NCI-H1436 (cell line): ENCODE measurements at regions not wholly inside any gene's neighbourhood (a gene's known extent, or its start where the extent isn't known, plus 50 kb on each side); places are given as distances from the start of the nearest gene placed in this dataset.

Experiments used
- DNase-seq: peaks from one replicate; lab custom pipeline; 2025; lab: John Stamatoyannopoulos, UW

DNA sequence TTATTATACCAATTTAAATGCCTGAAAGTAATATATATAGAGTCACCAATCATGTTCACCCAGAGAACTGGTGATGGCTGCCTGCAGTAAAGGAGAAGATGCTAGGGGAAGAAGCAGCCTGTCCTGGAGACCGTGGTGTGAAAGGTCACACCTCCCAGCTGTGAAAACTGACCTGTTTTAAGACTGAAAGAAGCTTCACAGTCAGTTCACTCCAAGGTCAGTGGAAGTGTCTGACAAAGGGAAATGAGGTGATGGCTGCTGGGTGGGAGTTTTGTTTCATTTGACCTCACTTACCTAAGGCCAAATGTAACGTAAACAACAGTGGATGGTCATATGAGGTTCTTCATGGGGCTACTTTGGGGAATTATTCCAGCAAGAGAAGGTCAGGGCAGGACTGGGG is 352.1 kb upstream of the GATB start:
- no peak for DNase-seq

DNA sequence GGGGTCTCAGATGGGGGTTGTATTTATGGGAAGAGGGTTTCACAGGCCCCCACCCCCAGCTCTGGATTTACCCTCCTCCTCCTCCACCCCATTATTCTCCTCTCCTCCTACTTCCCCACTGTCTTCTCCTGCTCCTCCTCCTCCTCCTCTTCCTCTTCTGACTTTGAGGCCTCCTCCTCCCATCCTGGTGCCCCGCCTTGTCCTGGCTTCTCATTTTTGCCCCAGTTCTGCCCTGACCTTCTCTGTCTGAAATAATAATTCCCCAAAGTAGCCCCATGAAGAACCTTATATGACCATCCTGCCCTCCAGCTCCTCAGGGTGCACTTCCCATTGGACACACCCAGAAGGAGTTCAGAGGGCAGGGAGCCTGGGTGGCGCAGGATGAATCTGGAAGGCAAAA is 351.4 kb upstream of the GATB start:
- DNase-seq, result no peak

DNA sequence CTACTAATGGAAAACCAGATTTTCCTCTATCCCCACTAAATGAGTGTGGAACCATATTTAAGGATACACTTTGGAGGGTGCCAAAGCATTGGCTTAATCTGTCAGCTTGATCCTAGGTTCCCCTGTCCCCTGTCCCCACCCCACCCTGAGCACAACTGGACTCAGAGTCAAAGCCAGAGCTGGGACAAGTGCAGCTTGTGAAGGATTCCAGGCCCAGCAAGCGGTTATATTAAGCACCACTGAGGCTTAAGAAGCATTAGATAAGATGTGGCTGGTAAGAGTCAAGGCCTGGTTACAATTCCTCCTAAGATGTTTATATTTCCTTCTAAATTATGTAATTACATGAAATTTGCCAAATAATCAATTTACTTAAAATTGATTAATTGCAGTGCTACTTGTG is 350.0 kb upstream of the GATB start:
- DNase-seq, result no peak

DNA sequence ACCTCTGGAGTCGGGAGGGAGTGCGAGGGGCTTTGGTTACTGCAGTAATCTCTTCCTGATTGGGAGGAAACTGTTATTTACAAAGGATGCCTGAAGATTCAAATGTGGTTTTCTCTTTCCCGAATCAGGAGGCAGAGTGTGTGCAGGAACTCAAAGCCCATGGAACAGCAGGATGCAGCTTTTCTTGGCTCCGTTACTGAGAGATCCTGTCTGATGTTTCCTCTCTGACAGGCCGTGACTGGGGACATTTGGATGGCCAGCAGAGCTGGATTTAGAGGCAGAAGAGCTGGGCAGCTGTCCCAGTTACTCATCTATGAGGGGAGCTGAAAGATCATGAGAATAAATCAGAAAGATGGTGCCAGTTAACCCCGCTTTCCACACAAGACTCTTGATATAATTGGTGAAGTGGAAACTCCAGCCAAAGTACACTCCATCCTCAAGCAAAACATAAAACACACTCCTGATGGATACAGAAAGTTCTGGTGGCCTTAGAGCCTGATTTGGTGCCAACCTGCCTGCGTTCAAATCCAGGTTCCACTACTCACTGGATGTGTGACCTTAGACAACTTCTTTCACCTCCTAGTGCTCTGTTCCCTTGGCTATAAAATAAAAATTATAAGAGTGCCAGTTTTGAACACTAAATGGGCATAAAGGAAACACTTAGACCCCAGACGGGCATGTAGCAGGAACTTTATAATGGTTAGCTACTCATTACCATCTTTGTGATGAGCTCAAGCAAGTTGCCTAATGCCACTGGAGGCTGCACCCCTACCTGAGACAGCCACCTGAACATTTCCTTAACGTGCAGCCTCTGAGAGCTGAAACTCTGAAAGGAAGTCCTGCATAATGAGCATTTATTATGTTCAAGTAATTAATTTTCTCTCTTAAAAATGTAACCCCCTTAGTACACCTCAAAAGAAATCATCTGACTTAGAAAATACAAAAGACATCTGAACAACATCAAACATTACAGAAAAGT is 349.0 kb upstream of the GATB start:
- DNase-seq, result no peak

DNA sequence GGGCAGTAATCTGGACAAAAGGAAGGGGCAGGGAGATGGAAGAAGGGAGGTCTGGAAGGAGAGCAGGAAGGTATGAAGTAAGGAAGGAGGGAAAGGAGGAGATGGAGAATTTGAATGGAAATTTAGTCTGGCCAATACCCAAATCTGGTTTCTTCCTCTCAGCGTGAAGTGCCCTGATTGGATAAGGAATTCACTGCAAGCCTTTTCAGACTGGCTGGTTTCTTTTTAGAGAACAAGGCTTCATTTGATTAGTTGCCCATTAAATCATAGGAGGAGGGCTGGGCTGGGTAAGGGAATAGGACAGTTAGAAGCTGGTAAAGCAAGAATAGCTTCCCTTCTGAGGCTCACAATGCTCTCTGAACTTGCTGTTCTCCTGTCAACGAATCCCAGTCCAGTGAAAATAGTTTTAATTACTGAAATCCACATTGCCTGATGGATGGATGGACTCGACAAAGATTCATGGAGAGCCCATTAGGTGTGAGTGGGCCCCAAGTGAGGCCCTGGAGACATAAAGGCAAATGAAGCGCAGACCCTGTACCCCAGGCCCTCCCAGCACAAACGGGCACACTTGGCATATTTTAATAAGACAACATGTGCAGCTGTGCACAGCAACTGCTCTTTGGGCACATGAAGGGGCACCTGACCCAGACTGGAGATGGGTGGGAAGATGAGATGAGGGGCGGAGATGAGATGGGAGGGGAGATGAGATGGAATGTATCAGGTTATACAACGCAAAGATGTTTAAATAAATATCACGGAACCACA is 347.1 kb upstream of the GATB start:
- DNase-seq, result no peak

DNA sequence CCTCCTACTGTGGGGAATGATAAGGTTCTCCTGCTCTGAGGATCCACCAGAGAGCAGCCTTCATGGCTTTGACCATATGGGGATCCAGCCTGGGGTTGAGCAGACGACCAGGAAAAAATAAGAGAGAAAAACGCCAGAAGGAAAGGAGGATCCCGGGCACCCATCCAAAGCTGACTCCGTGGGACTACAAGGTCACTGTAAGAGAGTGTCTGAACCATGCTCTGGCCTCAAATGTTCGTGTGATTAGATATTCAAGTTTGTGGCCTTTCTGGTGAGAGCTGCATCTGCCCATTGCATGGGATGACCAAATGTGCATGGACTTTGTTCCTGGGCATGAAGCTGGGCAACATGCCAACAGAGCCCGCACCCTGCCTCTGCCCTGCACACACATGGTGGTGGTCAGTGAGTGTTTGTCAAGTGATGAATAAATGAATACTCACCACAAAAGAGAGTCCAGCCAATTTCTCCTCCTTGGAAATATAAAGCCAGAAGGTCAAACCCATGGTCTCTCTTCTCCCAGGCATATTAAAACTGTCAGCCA is 346.0 kb upstream of the GATB start:
- no peak for DNase-seq

DNA sequence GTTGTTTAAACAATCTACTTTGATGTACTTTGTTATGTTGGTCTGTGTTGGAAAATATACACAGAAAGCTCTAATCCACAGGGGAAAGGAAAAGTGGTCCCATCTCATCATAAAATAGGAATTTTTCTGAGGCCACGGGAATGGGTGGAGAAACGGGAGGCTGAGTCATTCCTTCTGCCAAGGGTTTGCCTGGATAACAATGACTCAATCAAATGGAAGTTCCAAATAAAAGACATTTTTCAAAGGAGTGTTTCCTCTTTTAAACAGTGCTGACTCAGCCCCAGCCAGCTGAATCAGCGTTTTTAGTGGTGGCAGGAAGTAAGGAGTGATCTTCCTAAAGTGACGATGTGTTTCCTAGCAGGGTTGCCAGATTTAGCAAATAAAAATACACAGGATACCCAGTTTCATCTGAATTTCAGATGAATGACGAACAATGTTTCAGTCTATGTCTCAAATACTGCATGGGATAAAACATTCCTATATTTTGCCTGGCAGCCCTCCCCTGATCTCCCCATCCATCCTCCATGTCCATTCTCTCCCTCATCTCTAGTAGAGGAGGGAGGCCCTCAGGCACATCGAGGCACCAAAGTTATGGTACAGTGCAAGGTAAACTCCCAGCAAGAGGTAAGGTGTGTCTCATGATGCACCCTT is 345.4 kb upstream of the GATB start:
- no peak for DNase-seq

DNA sequence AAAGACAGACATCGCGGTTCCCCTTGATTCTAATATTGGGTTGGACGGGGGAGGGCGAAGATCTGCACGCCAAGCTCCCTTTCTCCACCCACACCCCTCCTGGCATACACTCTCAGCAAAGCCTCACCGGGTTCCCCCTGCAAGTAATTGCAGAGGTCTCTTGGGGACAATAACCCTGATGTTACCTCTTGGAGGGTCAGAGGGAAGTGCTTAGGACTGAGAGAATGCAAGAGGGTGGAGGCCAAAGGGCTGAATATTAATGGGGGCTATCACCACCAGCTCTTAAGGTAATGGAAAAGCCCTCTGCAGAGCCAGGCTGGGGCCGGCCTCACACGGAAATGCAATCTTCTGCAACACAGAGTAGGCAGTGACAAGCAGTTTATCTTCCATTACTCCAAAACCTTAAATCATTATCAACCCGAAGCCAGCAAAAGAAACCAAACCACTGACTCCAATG is 344.1 kb upstream of the GATB start:
- no peak for DNase-seq

DNA sequence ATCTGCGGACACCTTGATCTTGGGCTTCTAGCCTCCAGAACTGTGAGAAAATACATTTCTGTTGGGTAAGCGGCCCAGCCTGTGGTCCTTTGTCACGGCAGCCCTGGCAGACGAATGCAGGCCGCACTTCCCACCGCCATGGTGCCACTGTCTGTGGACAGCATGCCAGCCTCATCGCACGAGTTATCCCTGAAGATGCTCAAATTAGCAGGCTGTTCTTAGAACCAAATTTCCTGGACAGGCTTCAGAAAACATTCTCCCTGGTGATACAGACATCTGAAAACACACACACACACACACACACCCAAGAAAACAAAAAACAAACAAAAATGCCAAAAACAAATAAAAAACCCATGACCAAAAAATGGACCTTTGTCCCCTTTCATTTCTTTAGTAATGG is 343.5 kb upstream of the GATB start:
- DNase-seq, result no peak

DNA sequence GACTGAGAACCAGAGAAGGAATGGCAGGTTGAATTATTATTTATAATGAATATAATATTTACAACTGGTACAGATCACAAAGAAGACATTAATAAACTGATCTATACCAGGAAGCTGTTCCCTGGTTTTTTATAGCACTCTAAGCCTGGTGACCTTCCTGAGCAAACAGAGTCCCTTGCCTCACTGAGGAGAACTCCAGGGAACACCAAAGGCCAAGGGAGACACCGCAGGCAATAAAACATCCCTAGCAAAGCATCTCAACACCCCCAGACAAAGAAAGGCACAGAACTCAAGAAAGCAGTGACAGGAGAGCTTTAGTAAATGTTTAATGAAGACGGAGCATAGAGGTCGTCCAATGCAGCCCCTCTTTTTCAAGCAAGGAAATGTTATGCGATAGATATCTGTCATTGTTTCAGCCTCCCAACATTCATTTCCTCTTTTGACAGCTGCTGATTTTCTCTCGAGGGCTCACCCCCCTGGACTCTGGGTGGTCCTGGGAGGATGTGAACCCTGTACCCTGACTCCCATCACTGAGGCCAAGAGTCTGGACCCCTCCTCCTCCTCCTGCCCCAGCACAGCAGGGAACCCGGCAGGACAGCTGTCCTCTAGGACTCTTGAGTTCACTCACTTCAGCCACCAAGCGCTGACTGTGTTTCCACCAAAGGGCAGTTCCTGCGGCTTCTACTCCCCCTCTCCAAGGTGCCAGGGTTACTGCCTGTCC is 342.5 kb upstream of the GATB start:
- no peak for DNase-seq

DNA sequence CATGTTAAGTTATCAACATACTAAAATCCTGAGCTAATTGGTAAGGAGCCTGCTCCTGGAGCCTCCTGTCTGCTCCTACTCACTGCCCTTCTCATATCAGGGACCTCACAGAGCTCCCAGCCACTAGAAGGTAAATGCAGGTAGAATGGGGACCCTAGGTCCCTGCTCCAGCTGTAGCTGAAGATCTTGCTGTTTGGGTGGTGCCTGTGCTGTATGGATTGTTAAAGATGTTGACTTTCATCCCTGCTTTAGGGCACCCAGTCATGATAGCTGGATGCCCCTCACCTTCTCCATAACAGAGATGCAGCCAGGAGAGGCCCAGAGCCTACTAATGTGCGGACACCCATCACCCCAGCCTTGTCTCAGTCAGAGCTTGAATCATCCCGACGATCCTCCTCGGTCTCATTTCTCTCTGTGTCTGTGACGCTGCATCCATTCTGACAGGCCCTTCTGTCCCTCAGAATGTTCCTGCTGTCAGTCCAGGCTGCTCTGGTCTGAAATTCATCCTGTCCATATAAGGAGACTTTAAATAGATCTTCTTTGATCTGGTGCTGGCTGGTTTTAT is 341.7 kb upstream of the GATB start:
- DNase-seq, result no peak

DNA sequence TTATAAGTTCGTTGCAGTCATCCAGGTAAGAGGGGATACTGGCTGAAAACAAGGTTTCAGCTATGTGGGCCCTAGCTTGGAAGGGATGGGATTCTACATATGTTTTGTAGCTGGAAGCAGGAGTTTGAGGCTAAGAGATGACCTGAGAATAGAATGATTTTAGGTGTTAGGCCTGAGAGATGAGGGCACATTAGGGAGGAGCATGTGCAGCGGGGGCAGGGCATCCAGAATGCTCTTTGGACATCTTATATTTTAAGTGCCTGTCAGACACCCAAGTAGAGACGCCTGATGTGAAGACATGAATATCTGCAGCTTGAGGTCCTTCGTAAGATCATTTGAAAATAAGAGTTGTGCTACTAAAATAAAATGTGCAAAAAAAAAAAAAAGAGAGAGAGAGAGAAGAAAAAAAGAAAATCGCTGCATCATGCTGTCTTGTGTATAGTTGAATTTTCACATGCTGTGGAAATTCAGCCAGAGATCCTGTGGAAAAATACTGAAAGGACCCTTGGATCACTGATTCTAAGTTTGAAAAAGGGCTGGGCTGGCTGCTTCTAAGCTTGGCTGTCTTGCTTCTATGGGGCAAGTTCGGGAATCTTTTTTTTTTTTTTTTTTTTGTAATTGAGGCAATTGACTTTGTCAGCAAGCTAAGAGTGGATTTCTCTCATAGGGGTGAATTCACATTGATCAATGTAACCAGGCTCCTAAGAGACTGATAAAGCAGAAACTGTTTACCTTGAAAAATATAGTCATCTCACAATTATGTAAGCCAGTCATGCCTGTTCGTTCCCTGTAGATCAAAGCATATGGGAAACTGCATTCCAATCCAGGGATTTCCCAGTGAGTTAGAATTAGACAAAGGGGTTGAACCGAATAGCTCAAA is 341.0 kb upstream of the GATB start:
- DNase-seq, result no peak

DNA sequence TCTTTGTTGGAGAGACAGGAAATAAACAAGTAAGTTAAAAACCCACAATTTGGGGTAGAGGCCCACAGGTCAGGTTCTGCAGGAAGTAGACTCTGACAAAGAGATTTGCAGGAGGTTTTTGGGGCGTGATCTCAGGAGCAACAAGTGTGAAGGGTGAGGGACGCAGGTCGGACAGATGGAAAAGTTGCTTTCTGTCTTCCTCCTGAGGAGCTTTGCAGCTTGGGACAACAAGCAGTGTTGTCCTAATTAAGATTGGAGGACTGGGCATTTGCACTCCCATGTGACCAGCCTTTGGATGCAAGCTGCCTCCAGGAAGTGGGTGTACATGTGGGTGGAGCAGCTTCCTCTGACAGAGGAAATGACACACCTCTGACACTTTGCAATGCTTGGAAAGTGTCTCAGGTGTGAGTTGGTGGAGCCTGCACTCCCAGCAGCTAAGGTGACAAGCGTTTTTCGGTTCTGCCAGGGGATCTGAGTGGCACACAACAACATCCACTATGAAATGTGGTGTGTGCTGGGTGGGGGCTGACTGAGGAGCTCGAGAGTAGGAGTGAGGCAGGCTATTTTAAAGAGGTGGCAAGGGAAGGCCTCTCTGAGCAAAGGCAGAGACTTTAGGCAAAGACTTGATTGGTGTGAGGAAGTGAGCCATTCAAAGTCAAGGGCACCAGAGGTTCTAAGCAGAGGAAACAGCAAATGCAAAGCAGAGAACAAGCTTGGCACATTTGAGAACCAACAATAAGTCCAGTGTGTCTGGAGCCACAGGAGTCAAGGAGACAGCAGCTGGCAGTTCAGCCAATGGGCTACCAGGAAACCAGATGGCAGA is 339.8 kb upstream of the GATB start:
- no peak for DNase-seq

DNA sequence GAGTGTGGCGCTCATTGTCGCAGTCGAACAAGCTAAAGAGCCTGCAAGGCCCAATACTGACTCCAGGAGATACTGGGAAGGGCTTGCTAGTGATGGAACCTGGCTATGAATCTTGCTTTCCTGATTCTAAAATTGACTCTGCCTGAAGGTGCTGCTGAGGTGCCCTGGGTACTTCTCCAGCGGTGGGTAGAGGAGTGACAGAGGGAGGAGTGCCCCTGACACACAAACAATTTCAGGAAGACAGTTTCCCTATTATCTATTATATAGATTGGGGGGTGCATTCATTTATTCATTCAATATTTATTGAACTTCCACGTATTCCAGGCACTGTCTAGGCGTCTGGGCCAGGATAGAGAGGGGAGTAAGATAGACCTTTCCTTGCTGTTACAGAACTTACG is 339.2 kb upstream of the GATB start:
- DNase-seq, result no peak

DNA sequence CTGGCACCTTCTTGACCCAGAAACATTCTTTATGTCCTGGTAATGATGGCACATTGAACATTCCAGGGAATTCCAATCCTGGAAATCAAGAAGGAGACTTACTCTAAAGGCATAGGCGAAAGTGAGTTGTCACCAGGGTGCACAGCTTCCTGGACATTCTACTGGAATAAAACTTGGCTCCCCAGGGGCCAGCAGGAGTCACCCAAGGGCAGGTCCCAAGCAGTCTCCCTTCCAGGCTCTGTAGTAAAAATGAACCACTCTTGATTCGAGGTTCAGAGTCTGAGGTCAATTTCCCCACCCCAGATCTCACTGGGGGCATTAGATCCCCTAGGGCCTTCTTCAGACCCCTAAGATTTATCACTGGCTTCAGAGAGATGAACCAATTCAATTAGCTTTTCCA is 338.7 kb upstream of the GATB start:
- no peak for DNase-seq

DNA sequence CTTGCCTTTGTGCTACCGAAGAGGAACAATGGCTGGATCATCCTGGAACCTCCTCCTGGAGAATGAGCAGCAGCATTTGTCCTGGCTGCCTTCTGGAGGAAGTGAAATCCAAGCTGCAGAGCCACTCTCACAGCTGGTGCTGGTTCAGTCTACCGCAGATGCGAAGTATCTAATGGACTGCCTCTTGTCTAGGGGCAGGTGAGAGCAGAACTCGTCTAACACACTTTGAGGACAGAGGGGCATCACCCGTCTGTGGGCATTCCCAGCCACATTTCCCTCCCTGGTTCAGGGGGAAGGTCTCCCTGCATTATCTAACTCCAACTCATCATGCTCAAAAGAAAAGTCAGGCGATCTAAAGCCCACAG is 338.2 kb upstream of the GATB start:
- no peak for DNase-seq

DNA sequence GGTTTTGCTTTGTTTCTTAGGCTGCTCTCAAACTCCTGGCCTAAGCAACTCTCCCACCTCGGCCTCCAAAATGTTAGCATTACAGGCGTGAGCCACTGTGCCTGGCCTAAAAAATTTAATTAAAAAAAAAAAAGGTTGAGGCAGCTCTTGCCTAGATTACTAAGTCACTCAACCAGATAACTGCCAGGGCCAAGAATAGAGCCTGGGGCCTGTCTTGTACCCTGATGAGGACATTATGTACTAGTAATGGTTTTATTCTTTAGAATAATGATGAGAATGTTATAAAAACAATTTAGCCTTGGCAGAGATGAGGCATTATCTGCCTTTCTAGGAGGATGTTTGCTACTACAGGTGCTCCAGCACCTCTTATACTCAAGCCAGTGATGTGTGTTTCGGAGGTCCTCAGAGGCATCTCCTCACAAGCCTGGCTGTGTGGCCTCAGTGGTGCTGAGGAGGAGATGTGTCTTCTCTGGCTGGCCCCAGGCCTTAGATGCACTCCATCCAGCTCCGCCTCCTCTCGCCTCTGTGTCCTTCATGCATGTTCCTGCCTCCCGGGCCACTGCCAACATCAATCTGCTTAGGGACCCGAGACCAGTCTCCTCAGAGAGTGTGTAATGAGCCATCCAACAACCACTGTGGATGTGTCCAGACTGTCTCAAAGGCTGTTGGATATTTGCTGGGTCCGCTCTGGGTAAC is 337.7 kb upstream of the GATB start:
- no peak for DNase-seq

DNA sequence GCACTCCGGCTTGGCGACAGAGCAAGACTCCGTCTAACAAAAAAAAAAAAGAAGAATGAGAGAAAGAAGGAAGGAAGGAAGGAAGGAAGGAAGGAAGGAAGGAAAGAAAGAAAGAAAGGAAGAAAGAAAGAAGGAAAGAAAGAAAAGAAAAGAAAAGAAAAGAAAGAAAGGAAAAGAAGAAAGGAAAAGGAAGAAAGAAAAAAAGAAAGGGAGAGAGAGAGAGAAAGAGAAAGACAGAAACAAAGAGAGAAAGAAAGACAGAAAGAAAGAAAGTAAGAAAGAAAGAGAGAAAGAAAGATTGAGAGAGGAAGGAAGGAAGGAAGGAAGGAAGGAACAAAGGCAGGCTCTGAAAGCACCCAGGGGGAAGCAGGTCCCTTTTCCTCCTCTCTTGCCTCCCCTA is 336.6 kb upstream of the GATB start:
- no peak for DNase-seq

DNA sequence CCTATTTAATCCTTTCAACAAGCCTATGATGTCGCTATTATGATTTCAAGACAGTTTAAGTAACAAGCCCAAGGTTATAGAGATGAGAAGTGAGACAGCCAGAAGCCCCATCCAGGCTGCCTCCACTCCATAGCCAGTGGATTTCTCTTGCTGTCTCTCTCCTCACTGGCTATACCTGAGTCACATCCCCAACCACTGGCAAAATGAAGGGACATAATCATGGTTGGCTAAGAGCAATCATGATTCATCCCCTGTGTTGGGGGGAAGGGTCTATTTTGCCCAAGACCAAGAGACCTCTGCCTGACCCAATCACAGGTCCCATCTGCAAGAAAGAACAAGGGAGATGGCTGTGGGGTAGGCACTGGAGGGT is 334.9 kb upstream of the GATB start:
- DNase-seq, result no peak
